ENCODE measurements at regions not wholly inside any gene's neighbourhood (a gene's known extent, or its start where the extent isn't known, plus 50 kb on each side); places are given as distances from the start of the nearest gene placed in this dataset.

DNA sequence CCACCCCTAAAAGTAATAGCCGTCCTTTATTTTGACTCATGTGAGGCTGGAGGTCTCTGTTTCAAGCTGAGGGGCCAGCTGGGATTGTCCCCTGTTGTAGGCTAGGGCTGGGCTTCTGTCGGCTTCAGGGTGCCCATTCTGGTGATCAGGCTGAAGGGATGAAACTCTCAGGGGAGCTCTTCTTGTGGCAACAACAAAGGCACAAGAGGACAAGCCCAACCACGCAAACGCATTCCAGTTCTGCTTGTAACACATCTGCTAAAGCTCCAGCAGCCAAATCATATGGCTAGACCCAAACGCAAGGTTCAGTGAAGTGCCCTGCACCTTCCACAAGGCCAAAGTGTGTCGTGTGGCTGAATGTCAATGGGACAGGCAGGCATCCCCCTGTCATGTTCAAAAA, 405.7 kb downstream of the INHBA start:
- TF ChIP-seq, protein P1, sequence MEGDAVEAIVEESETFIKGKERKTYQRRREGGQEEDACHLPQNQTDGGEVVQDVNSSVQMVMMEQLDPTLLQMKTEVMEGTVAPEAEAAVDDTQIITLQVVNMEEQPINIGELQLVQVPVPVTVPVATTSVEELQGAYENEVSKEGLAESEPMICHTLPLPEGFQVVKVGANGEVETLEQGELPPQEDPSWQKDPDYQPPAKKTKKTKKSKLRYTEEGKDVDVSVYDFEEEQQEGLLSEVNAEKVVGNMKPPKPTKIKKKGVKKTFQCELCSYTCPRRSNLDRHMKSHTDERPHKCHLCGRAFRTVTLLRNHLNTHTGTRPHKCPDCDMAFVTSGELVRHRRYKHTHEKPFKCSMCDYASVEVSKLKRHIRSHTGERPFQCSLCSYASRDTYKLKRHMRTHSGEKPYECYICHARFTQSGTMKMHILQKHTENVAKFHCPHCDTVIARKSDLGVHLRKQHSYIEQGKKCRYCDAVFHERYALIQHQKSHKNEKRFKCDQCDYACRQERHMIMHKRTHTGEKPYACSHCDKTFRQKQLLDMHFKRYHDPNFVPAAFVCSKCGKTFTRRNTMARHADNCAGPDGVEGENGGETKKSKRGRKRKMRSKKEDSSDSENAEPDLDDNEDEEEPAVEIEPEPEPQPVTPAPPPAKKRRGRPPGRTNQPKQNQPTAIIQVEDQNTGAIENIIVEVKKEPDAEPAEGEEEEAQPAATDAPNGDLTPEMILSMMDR (conservative IDR thresholded peaks at IDR 0.05; ENCODE audit: low read length) = no peak
- no peak for TF ChIP-seq EZH2phosphoT487 (IDR thresholded peaks at IDR 0.05; ENCODE audit: borderline replicate concordance, low read depth, low read length)
